GM21423 (cell line): ENCODE measurements at regions not wholly inside any gene's neighbourhood (a gene's known extent, or its start where the extent isn't known, plus 50 kb on each side); places are given as distances from the start of the nearest gene placed in this dataset.

Experiments
- ATAC-seq: cut with Tn5 transposase; IDR thresholded peaks from one replicate; pipeline ENCODE4 v1.9.1; 2021; ENCODE audit warnings: mild to moderate bottlenecking, moderate library complexity; ENCODE audit not compliant: unreplicated experiment

DNA sequence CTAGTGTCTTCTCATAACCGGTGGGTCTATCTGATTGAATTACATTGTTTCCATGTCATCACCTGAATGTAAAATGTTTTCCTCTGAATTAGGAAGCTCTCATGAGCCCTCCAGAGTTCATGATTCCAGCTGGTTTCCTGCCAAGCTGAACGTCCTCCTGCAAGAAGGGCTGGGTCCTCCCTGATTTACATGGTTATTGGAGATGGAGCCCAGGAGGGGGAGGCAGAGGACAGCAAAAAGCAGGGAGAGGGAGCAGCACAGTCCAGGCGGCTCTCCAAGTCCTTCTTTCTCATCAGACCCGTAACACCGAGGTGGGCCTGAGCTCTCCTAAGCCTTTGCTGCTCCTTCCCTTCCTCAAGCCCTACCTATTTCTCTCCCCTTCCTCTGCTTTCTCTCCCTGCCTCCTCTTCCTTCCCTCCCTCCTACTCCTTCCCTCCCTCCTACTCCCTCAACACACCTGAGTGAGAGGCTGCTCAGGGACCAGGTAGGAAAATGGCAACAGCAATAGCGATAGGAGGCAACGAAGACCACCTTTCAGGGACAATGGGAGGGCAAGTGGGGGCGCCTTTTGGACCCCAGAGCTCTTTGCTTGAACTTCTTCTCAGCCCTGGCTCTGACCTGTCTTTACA is 265.9 kb downstream of the PRDM2 start:
- no peak for ATAC-seq

- no peak for ATAC-seq
Observed at GRCh38 chr1:13967707-13968106, 267.7 kb downstream of the PRDM2 start.

- ATAC-seq: no peak
Observed at GRCh38 chr1:13968361-13968760, 268.4 kb downstream of the PRDM2 start.

DNA sequence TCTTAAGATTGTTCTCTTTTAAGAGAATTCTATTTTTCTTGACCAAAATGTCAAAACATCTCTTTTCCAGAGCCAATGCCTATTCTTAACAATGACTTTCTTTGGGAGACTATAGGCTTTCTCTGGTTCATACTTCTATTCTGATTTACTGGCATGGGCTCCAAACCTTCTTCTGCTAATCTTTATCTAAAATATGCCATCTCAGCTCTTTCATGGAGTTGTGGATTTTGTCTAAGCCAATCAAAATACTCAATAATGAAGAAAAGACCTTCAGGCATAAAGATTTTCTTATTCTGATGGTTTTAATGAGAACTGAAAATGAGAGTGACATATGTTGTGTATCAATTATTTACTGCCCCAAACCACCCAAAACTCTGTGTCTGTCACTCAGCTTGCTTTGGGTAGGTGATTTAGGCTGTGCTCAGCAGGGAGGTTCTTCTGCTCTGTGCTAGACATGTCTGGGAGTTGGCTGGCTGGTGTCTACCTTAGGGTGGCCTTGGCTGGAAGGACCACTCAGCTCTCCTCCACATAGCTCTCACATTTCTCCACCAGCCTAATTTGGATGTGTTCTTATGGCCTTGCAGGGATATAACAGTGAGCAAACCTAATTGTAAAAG is 270.8 kb downstream of the PRDM2 start:
- ATAC-seq: no peak

GRCh38 chr1:13976485-13976884 is 276.5 kb downstream of the PRDM2 start:
- ATAC-seq: no peak

DNA sequence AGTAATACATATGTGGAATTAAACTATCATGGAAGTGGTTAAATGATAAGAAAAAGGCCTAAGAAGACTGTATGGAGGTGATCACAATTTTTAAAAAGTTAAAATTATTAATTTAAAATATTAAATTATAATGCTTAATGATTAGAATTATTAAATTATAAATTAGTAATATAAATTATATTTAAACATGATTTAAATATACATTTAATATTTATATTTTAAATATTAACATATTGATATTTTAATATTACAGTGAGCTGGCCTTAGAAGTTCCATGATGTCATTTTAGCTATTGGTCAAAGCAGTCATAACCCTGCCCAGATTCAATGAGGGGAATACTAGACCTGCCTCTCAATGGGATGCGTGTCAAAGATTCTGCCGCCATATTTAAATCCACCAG is 281.2 kb downstream of the PRDM2 start:
- ATAC-seq: no peak

- ATAC-seq: no peak
Observed at GRCh38 chr1:13983393-13983792, 283.4 kb downstream of the PRDM2 start.

DNA sequence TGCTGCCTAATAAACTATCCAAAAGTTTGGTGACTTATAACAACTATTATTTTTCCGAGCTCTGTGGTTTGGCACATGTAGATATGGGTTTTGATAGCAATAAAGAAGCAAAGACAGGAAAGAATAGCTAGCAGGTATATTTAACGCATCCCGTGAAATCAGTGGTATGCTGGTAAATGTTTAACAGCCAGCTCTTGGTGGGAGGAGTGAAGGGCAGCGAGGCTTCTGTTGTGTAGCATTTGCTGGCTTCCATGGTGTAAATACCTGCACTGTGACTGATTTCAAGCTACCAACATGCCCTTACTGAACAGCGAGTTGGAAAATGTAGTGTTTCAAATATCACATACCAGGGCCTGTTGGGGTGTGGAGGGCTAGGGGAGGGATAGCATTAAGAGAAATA is 291.0 kb downstream of the PRDM2 start:
- ATAC-seq: no peak

DNA sequence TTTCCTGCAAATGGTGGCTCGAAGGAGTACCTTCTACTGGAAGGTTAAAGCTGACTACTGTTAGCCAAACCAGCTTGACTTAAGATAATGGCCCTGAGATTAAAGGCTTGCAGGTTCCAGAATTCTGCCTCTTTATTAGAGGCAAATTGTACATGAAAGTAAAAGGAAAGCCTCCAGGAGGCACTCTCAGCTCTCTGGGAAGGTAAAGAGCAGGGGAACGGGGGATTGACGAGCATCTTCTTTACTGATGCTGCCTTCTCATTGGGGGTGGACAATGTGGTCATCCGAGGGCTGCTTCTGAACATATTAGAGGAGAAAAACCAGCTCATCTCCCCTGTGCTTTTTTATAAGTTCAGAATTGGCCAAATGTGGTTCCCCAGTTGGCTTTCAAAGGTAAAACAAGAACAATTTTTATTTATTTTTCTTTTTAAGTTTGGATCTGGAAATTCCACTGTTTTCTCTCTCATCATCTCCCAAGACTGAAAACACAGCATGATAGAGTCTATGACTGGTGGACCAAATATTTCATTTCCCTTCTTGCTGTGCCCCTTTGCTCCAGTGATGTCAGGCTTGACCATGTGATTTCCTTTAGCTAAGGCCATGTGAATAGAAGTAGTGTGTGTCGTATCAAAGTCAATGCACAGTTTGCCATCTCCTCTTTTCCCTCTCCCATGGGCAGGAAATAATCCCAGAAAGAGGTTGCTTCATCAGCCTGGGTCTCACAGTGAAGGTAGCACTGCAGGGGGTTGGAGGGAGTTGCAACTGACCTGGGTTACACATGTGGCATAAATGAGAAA is 292.7 kb downstream of the PRDM2 start:
- no peak for ATAC-seq

DNA sequence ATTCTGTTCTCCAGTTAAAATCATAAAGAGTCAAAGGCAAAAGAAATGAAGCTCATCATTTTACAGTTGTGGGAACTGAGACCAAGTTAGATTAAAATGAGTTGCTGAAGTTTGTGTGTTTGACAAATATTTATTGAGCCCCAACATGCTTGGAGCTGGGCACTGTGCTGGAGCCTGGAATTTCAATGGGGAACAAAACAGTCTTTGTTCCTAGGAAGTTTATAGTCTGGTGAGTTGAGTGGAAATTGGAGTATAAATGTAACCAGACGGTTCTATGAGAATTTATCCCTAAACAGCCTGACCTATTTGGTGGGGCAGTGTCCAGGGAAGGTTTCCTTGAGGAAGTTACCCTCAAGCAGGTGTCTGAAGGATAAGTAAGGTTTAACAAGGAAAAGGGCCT is 294.4 kb downstream of the PRDM2 start:
- ATAC-seq: no peak

DNA sequence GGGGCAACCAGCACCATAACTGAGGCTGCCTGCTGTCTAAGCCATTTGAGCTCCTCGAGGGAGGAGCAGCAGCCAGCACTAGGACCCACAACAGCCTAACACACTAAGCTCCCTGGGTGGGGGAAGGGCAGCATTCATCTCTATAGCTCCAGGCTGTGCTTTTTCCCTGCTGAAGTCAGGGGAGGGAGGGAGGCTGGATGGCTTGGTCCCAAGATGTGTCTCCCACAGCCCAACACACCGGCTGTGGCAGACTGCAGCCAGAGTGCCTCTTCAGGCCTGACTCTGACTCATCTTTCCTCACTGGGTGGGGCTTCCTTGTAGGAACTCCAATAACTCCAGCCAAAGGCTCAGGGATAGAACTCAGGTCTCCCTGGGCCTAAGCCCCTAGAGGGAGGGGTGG is 296.3 kb downstream of the PRDM2 start:
- no peak for ATAC-seq

DNA sequence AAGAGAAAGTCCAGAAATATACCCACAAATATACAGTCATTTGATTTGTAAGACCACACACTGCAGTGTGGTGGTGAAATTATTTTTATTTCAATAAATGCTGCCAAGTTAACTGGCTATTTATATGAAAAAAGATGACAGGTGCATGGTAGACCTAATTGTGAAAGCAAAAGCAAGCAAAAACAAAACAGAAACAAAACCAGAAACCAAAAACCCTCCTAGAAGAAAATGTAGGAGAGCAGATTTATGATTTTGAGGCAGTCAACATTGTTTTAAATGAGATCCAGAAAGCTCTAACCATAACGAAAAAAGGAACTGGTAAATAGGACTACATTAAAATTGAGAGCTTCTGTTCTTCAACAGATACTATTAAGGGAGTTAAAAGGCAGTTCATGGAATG is 303.6 kb downstream of the PRDM2 start:
- no peak for ATAC-seq

GRCh38 chr1:14009582-14009981 is 309.6 kb downstream of the PRDM2 start:
- ATAC-seq: no peak

DNA sequence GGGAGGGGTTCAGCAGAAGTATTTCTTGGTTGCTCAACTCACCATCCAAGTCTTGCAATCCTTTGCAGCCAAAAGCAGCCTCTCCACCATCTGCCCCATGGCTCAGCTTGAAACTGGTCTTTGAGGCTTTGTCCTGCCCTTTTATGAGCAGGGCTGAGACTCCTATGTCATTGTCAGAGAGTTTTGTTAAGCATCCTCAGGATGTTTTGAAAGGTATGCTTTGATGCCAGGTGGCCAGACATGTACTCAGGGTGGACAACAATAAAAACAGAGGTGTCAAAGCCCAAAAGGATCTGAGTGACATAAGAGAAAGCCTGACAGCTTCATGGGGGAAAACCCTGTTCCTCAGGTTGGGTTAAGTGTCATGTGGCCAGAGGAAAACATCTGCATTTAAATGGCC is 310.5 kb downstream of the PRDM2 start:
- ATAC-seq: no peak

GRCh38 chr1:14011132-14011531 is 311.1 kb downstream of the PRDM2 start:
- no peak for ATAC-seq

GRCh38 chr1:14011888-14012287 is 311.9 kb downstream of the PRDM2 start:
- no peak for ATAC-seq

DNA sequence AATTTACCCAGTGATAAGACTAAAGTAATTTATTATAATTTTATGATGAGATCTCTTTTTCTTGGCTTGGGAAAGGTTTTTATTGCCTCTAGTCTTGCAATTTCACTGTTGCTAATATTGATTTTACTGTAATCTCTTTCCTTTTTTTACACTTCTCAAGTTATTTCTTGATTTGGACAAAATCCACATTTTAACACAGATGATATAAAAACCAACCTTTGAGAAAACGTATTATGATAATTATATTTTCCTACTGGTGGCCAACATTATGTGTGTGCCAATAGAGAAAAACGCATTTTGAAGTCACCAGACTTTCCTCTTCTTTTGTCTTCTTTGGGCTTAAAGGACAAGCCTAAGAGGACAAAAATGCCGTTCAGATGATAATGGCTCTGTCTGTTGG is 314.9 kb downstream of the PRDM2 start:
- no peak for ATAC-seq

- no peak for ATAC-seq
Observed at GRCh38 chr1:14015917-14016316, 315.9 kb downstream of the PRDM2 start.

DNA sequence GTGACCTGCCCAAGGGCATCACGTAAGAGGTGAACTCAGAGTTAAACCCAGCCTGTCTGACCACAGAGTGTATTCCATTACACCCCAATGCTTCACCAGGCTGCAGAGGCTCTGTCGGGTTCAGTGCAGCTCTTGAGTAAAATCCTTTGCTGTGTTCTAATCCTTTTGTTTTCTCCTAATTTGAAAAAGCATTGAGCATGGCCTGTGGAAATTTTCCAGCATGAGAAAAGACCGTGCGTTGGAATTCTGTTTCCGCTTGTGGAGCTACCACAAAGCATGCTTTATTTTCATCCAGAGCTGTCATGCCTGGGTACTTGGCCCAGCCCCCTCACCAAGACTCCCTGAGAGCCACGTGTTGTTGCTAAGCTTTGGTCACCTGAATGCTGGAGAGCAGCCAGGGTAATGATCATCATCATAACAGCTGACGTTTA is 317.6 kb downstream of the PRDM2 start:
- no peak for ATAC-seq

DNA sequence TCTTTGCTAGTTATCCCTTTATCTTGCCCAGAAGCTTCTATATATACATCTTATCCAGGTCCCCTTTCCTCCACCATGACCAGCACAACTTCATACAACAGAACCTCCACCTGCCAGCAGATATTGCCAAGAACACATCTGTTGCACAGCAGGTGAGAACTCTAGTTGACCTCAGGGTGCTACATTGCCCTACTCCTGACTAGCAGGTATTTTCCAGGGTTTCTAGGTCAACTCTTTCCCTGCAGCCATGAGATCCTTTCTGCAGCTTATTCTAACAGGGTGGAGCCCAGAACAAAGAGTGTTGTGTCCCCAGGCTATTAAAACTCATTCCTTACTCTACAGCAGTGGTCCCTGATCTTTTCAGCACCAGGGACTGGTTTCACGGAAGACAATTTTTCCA is 319.5 kb downstream of the PRDM2 start:
- no peak for ATAC-seq

- ATAC-seq: no peak
Observed at GRCh38 chr1:14020006-14020405, 320.0 kb downstream of the PRDM2 start.

DNA sequence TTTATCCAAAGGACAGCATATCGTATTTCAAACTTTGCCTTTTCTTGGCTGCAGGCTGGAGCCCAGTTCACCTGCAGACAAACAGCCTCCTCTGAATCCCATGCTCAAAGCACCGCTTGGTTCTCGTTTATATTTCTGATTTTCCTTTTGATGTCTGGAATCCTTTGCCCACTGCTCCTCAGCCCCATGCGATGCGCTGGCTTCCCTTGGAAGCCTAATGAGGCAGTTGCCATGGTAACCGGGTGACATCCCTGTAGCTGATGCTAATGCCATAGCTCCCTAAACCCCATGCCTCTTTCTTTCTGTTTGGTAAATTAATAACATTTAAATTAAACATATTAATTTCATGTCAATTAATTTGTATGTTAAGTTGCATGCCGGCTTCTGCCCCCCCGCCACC is 327.1 kb downstream of the PRDM2 start:
- no peak for ATAC-seq
